HK-2 (cell line): ENCODE measurements at regions not wholly inside any gene's neighbourhood (a gene's known extent, or its start where the extent isn't known, plus 50 kb on each side); places are given as distances from the start of the nearest gene placed in this dataset.

Experiments used
- DNase-seq: peaks from one replicate; pipeline ENCODE4 v3.0.0-alpha.2; 2018; ENCODE audit not compliant: unreplicated experiment

DNA sequence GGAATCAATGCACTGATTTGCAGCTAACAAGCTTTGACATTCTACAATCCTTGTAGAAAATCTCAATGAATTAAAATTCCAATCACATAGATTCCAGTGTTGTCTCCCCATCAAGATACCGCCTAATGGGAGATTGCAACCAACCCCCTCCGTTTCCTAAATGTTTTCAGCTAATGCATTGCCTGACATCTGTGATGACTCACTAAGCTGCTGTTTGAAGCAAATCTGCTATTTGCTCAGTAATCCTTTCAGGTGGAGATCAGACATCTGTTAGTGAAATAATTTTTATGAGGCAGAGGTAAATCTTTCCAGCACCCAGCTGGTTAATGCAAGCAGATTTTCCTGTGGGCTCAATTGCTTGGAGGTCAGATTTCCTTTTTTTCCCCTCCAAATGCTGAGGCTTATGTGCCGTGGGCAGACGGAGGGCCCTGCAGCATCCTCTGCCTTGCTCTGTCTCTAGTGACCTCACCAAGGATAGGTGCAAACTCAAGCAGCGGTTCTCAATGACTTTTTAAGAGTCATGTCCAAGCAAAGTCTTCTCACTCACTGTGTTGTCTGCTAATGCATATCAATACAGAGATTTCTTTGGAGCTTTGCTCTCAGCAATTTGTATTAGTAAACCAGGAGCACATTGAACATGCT, 91.1 kb upstream of the RAB3GAP2 start:
- DNase-seq, result no peak

DNA sequence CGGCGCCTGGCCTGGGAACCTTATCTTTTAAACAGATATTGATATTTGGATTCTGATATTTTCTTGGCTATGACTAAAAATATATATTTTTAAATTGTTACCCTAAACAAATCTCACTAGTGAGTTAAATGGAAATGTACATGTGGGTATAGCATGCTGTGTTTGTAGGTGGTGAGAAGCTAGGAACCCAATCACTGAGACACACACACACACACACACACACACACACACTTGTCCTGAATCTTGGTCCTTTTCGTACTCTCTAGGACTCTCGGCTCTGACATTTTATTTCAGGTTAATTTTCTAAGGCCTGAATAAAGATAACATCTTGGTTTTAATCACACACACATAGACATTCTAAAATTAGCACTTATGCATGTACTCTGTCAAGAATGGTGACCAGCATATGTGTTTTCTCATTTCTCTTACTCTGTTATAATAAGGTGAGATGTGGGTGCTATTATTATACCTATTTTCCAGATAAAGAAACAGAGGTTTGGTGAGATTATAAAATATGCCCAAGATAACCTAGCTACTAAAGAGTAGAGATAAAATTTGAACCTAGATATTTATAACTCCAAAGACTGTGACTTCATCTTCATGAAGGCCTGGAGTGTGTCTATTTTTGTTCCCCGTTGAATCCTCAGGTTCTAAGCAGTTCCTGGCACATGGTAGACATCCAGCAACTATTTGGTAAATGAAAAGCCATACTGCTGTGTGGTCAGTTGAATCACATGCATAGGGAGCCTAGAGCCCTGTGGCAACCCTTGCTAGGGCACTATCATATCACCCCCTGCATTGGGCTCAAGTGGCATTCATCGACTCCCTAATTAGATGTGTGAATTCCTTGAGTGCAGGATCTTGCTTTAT, 85.0 kb upstream of the RAB3GAP2 start:
- no peak for DNase-seq

DNA sequence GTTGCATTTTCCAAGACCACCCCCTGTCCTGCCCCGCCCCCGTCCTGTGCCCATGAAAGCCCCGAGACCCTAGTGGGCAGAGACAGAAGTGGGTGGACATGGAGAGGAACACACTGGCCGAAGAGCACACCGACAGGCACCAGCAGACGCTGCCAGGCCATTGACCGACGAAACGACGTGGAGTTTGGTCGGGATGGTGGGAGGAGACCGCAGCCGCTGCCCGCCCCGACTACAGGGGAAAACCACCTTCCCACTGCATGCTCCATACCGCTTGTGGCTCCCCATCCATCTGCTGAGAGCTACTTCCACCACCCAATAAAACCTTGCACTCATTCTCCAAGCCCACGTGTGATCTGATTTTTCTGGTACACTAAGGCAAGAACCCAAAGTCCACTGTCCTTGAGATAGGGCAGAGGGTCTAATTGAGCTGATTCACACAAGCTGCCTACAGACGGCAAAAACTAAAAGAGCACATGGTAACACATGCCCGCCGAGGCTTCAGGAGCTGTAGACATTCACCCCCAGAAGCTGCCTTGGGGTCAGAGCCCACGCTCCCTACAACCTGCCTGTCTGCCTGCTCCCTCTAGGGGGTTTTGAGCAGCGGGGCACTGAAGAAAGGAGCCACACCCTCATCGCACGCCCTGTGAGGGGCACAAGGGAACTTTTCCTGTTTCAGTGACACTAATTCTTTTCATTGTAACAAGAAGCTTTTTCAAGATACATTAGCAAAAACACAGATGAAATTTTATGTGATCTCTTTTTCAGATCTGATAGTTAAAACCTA, 81.2 kb upstream of the RAB3GAP2 start:
- DNase-seq, result no peak

DNA sequence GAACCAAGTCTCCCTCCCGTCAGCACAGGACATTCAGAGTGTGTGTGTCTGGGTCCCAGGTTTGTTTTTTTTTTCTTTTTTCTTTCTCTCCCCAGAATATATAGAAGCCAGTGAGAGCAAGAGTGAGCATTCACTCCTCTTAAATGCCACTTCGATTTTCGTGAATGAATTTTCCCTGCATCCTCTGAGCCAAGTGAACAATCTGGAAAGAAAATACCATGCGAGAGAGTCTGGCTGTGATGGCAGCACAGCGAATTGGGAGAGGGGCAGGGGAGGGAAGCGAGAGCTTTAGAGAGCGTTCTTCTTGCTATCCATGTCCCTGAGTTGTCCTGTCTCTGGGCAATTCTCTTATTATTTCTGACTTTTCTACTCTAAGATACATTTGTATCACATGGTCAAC, 76.0 kb upstream of the RAB3GAP2 start:
- no peak for DNase-seq

DNA sequence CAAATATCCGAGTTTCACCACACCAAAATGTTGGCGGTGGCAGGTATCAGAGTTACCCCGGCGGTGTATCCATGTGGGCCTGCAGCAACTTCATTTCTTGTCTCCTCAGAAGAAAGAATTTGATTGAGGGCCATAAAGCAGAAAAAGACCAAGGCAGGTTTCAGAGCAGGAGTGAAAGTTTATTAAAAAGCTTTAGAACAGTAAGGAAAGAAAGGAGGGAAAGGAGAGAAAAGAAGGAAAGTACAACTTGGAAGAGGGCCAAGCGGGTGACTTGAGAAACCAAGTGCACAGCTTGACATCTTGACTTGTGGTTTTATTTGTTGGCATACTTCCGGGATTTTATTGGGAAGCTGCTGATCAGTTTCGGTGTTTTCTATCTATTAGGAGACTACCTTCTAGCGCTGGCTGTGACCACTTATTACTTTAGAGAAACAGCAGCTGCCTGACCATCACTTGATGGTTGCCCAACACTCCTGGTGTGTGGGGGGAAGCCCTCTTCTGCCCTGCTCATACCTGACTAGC, 75.5 kb upstream of the RAB3GAP2 start:
- no peak for DNase-seq

DNA sequence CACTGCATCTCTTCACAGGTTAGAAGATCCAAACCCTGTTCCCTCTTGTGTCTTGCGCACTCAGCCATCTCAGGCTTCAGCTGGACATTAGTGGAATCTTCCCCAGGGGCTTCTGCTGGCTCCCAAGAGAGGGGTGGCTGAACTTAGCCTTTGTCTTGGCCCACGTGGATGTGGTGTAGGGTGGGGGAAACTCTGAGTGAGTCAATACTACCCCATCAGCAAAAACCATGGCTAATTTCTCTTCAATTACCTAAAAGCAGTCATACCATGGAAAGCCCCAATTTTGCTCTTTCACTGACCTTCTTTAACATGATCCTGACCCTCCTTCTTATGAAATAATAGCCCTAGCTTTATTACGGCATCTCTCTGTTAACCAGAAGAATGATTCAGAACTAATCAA, 72.5 kb upstream of the RAB3GAP2 start:
- DNase-seq, result no peak

DNA sequence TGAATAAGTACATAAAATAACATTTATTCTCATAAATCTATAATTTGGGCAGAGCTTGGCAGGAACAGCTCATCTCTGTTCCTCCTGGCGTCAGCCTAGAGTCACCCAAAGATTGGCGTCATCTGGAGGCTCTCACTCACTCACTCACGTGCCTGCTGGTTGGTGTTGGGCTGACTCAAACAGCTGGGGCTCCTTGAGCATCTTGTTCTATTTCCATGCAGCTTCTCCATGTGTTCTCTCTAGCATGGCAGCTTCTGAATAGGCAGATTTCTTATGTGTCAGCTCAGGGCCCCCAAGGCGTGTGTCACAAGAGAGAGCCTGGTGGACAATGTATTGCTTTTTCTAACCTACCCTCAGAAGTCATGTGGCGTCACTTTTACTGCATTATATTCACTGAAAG, 70.6 kb upstream of the RAB3GAP2 start:
- no peak for DNase-seq

DNA sequence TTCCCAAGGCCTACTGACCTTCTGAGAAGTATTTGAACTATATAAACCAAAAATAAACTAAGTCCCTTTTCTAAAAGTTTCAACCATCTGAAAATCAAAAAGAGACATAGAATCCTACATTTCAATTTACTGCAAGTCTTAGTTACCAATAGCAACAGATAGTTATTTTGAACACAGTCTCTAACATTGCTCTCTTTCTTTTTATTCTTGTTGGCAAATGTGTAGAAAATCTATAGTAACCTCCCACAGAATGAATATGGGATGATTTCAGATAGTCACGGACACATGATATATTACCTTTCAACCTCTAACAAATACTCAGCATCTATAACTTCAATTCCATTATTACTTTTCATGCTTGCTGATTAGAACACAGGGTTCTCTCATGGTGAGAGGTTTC, 68.9 kb upstream of the RAB3GAP2 start:
- no peak for DNase-seq

DNA sequence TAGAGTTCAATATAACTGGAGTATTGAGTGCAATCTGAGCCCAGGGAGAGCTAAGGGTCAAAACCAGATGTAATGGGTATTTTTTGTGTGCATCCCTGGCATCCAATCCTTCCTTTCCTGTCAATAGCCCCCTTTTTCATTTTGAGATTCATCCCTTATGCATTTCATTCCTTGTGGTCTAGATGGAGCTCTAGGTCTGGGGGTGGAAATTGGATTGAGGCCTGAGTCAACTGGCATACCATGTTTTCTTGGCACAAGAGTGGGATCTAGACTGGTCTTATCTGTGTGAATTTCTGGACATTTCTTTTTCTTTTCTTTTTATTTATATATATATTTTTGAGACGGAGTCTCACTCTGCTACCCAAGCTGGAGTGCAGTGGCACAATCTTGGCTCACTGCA, 67.3 kb upstream of the RAB3GAP2 start:
- DNase-seq, result no peak

DNA sequence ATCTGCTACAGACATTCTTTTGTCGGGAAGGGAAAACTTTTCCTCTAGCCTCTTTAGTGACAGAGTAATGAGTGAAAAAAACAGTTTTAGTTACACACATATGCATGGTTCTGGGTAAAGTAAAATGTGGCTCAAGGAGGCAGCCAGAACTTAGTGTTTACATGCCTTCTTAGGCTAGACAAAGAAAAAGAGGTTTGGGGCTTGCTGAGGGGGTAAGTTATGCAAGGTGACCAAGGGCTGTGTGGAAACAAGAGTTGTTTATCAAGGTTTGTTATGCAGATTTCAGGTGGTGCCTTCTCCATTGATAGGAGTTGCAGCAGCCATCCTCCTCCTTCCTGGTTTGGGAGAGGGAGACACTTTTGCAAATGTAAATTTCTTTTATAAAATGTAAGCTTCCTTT, 66.5 kb upstream of the RAB3GAP2 start:
- DNase-seq, result no peak

DNA sequence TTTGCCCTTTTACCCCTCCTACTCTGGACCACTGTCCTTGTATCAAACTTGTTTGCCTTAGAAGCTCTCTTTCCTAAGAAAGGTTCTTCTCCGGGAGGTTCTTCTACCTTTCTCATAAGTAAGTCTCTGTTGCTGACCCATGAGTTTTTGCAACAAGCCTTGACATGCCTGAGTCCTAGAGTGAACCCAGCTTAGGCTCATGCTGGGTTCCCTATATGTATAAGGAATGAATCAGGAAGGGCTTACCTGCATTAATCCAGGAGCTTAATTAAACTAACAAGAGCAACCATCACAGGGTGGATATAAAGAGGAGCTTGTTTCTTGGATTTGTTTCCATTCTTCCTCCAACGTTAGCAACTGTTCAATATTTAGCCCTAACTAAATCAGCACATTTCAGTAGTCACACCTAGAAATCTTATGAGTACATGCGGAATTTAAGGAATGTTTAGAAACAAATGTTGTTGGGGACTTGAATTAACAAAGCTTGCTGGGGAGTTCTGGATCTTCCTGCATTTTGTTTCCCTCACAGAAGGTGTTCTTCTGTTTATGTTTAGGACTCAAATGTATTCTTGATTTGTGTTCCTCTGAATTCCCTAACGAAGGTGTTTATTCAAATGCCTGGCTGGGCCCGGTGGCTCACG, 64.3 kb upstream of the RAB3GAP2 start:
- DNase-seq, result no peak

DNA sequence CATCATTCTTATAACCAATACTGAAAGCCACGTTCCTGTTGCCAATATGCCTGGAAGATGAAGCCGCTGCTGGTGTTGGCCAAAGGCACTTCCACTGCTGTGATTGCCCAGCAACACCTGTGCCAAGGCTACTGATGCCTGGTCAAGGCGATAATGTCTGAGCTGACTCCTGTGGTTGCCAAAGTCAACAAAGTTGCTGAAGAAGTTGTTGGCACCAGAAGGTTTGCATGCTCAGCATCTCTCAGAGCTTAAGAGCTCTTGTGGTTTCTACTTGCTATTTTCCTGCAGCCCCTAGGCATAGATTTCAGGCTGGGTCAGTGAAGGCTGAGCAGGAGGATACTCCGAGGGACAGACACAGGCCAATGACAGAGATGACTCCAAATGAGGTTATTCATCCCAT, 63.4 kb upstream of the RAB3GAP2 start:
- no peak for DNase-seq

DNA sequence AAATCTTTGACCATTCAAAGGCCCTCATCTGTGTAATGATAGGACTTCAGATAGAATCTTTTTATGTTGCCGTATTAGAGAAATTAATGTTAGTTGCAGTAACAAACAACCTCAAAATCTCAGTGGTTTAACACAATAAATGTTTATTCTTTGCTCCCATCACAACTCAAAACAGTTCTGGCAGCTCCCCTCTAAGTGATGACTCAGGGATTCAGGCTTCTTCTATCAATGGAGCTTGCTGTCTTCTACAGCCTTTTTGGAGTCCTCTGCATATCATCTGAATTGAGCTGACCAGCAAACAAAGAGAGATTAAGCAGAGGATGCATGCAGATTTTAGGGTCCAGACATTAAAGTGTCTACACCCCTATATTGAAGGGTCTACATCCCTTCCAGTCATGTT, 59.1 kb upstream of the RAB3GAP2 start:
- DNase-seq, result no peak

DNA sequence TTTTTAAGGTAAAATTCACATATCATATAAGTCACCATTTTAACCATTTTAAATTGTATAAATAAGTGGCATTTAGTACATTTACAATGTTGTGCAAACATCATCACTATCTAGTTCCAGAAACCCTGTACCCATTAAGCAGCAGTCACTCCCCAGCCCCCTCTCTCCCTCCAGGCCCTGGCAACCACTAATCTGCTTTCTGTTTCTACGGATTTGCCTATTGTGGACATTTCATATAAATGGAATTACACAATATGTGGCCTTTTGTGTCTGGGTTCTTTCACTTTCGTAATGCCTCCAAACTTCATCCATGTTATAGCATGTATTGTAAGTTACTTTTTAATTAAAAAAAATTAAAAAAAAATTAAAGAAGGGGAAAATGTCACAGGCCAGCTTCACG, 58.0 kb upstream of the RAB3GAP2 start:
- no peak for DNase-seq

DNA sequence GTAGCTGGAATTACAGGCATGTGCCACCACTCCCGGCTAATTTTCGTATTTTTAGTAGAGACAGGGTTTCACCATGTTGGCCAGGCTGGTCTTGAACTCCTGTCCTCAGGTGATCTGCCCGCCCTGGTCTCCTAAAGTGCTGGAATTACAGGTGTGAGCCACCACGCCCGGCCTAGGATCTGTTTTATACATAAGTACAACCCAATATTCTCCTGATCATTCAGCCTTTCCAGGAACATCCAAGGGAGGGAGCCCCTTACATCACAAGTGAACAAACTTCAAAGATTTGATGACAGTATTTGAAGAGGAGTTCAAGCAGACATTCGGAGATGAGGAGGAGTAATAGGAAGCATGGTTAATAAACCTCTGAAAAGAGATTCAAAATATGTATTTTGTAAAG, 54.9 kb upstream of the RAB3GAP2 start:
- no peak for DNase-seq

DNA sequence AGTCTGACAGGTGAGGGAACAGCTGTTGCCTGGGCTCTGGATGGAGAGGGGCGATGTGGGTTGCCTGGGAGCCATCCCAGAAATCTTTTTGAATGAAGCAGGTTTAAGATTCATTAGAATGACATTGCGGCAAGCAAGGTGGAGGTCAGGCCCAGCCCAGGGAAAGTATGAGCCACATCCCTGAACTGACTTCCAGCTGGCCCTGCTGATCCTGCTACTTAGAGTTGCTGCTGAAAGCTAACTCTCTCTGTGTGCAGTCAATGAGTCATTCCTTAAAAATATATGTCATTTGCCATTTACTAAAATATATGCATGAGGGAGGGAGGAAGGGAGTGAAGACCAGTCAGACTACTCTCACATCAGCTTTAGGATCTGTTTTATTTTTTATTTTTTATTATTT, 54.3 kb upstream of the RAB3GAP2 start:
- no peak for DNase-seq

DNA sequence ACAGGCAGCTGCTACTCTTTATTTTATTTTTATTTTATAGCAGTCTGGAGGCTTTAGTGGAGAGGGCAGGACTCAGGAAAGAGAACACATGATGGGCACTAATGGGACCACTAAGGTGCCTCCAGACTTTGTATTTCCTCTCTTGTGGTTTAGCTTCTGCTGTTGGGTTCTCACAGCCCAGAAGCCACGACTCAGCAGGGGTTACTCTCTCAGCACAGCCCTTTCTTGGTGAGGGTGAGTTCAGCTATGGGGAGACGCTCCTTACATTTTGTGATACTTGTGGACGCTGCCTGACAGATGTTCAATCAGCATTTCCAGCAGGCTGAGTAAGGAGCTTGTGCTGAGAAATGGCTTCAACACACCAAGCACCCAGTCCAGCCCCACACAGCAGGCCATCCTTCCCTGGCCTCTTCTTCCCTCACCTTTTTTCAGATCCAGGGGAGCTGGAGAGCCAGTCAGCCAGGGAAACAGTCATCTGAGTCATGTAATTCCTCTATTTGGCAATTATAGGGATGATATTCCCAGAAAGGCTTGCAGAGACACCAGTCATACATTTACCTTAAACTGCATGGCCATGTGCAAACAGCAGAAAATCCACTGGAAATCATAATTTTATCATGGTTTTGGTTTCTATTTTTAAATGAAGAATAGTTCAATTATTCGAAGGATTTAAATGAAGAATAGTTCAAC, 53.2 kb upstream of the RAB3GAP2 start:
- DNase-seq, result no peak

DNA sequence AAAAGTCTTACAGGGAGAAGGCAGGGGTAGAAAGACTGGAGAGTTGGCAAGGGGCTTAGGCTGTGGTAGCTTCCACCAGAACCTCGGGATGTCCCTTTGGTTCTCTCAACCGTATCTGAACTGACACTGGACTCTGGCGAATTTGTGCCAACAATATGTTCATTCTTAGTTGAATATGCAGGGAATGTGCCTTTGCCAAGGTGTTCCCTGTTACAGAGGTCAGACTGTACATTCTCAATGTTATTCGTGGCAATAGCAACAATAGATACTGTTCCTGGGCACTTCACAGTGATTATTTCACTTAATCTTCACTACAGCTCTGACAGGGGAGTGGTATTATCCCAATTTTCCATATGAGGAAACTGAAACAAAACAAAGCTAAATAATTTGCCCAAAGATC, 51.5 kb upstream of the RAB3GAP2 start:
- DNase-seq, result no peak

DNA sequence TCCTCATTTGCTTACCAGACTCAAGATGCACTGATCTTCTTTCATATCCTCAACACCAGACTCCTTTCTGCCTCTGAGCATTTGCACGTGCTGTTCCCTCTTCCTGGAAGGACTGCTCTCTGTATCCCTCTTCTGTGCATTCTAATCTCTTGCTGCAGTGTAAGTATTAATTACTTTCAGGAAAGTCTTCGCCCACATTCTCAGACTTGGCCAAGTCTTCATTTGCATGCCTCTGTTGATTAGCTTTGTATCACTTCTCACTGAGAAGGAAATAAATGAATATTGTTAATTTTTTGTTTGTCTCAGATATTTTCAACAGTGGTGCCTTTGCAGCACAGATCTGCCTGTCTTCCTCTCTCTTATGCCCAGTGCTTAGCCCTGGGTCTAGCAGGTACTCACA, 50.3 kb upstream of the RAB3GAP2 start:
- no peak for DNase-seq
